H1 (cell line): ENCODE measurements at regions not wholly inside any gene's neighbourhood (a gene's known extent, or its start where the extent isn't known, plus 50 kb on each side); places are given as distances from the start of the nearest gene placed in this dataset.

Experiments used
- CTCF ChIA-PET: fragments of 300-600 bp; sonication (Branson Sonifier 250); formaldehyde crosslinking; loops from one replicate; lab custom pipeline; 2021; ENCODE audit not compliant: partially characterized antibody; lab: Charles Lee
- POLR2A ChIA-PET: fragments of 300-600 bp; sonication (Branson Sonifier 250); formaldehyde crosslinking; loops from one replicate; lab custom pipeline; 2021; ENCODE audit warnings: inconsistent platforms; ENCODE audit not compliant: partially characterized antibody; lab: Charles Lee
- DNase-seq, 2 experiments: peaks; one replicate each; pipeline versions ENCODE4 v3.0.0 to v3.0.0-alpha.2; 2010 to 2022; ENCODE audit warnings: low spot score in 2 of 2, low read depth in 1 of 2, mixed read lengths in 1 of 2
- FAIRE-seq: peaks from 2 replicates; lab custom pipeline; 2011; peaks lifted over from hg19 to GRCh38; lab: Jason Lieb, UNC
- H2AFZ ChIP-seq: 2 replicates; pipeline ENCODE4 v1.8.1; 2012; ENCODE audit warnings: low read length, inconsistent platforms
- H2AK5ac ChIP-seq: 2 replicates; pipeline ENCODE4 v1.6.1; 2013; ENCODE audit warnings: low read depth, low read length
- H2BK120ac ChIP-seq: replicated peaks from 2 replicates; pipeline ENCODE3; 2013; ENCODE audit warnings: low read depth, low read length, inconsistent platforms
- H2BK12ac ChIP-seq: 2 replicates; pipeline ENCODE4 v1.6.1; 2013; ENCODE audit warnings: low read depth, low read length
- H2BK15ac ChIP-seq: 2 replicates; pipeline ENCODE4 v1.6.1; 2013; ENCODE audit warnings: low read length
- H2BK20ac ChIP-seq: 2 replicates; pipeline ENCODE4 v1.6.1; 2013; ENCODE audit warnings: low read length
- H2BK5ac ChIP-seq: 2 replicates; pipeline ENCODE4 v1.6.1; 2013; ENCODE audit warnings: low read depth, low read length
- H3K14ac ChIP-seq: 2 replicates; pipeline ENCODE4 v1.6.1; 2013; ENCODE audit warnings: inconsistent platforms; ENCODE audit not compliant: insufficient read length
- H3K18ac ChIP-seq: 2 replicates; pipeline ENCODE4 v1.6.1; 2013; ENCODE audit warnings: low read length; ENCODE audit errors: extremely low read depth
- H3K23ac ChIP-seq: 2 replicates; pipeline ENCODE4 v1.6.1; 2013; ENCODE audit warnings: inconsistent platforms; ENCODE audit not compliant: insufficient read length
- H3K23me2 ChIP-seq: 2 replicates; pipeline ENCODE4 v1.6.1; 2013; ENCODE audit warnings: low read depth, low read length
- H3K27ac ChIP-seq: 2 replicates; pipeline ENCODE4 v1.6.1; 2011; ENCODE audit warnings: low read depth, low read length, inconsistent platforms
- H3K27me3 ChIP-seq, 4 experiments: replicated peaks in 1 of 4; 1 replicate in 1 of 4; 2 replicates in 3 of 4; pipeline versions ENCODE4 v1.6.1 to v1.8.1; 2011 to 2013; ENCODE audit warnings: low read length in 3 of 4, mild to moderate bottlenecking in 3 of 4, inconsistent platforms in 2 of 4, mixed read lengths in 2 of 4, moderate library complexity in 1 of 4; ENCODE audit not compliant: control insufficient read depth in 3 of 4, insufficient read depth in 3 of 4; ENCODE audit errors: extremely low read depth in 1 of 4
- H3K36me3 ChIP-seq, 4 experiments: 2 replicates each; pipeline versions ENCODE4 v1.6.1 to v1.8.1; 2011 to 2013; ENCODE audit warnings: mild to moderate bottlenecking in 4 of 4, low read length in 3 of 4, moderate library complexity in 2 of 4, control low read depth in 1 of 4, inconsistent platforms in 1 of 4; ENCODE audit not compliant: insufficient read depth in 4 of 4, control insufficient read depth in 2 of 4
- H3K4ac ChIP-seq: replicated peaks from 2 replicates; pipeline ENCODE3; 2013; ENCODE audit warnings: low read length, low read depth, mixed read lengths, inconsistent platforms; ENCODE audit not compliant: insufficient read length
- H3K4me1 ChIP-seq, 4 experiments: replicated peaks in 1 of 4; 1 replicate in 1 of 4; 2 replicates in 3 of 4; pipeline versions ENCODE4 v1.6.1 to v1.8.1; 2011 to 2013; ENCODE audit warnings: low read length in 3 of 4, inconsistent platforms in 2 of 4, mixed read lengths in 1 of 4; ENCODE audit not compliant: insufficient read depth in 4 of 4, control insufficient read depth in 3 of 4
- H3K4me2 ChIP-seq, 2 experiments: 2 replicates each; pipeline versions ENCODE4 v1.6.1 to v1.8.1; 2011 to 2013; ENCODE audit warnings: low read depth in 2 of 2, low read length in 2 of 2, control low read depth in 1 of 2, inconsistent platforms in 1 of 2, mild to moderate bottlenecking in 1 of 2; ENCODE audit not compliant: insufficient read depth in 1 of 2
- H3K4me3 ChIP-seq, 4 experiments: fragments of 200-600, 300-600 bp in 1 of 4; sonication (generic), shearing (Covaris generic), sonication (Bioruptor Twin) in 1 of 4; 2 replicates each; pipeline versions ENCODE4 v1.5.1 to v1.8.1; 2011 to 2016; ENCODE audit warnings: low read length in 4 of 4, low read depth in 3 of 4, control low read depth in 2 of 4, inconsistent platforms in 2 of 4, mild to moderate bottlenecking in 2 of 4, mixed read lengths in 1 of 4, moderate library complexity in 1 of 4; ENCODE audit not compliant: insufficient read depth in 2 of 4; ENCODE audit errors: extremely low read depth in 1 of 4
- H3K56ac ChIP-seq: replicated peaks from 2 replicates; pipeline ENCODE3; 2013; ENCODE audit warnings: low read depth, mild to moderate bottlenecking, mixed read lengths, low read length, inconsistent platforms; ENCODE audit not compliant: insufficient read length
- H3K79me1 ChIP-seq: 2 replicates; pipeline ENCODE4 v1.6.1; 2013; ENCODE audit warnings: low read depth, low read length, control low read depth
- H3K79me2 ChIP-seq, 2 experiments: 2 replicates each; pipeline versions ENCODE4 v1.6.1 to v1.8.1; 2012 to 2013; ENCODE audit warnings: low read length in 2 of 2, mild to moderate bottlenecking in 2 of 2, inconsistent platforms in 1 of 2; ENCODE audit not compliant: insufficient read depth in 2 of 2, control insufficient read depth in 1 of 2
- H3K9ac ChIP-seq, 4 experiments: replicated peaks in 1 of 4; 1 replicate in 1 of 4; 2 replicates in 3 of 4; pipeline versions ENCODE4 v1.6.1 to v1.8.1; 2011 to 2013; ENCODE audit warnings: low read depth in 3 of 4, low read length in 3 of 4, control low read depth in 2 of 4, mild to moderate bottlenecking in 2 of 4, moderate library complexity in 2 of 4, inconsistent platforms in 1 of 4; ENCODE audit errors: extremely low read depth in 1 of 4
- H3K9me3 ChIP-seq, 2 experiments: 2 replicates each; pipeline versions ENCODE4 v1.6.1 to v1.8.1; 2012 to 2013; ENCODE audit warnings: mild to moderate bottlenecking in 2 of 2, moderate library complexity in 2 of 2, control low read depth in 1 of 2, inconsistent platforms in 1 of 2, low read depth in 1 of 2, low read length in 1 of 2, mixed read lengths in 1 of 2; ENCODE audit not compliant: insufficient read depth in 2 of 2
- H4K20me1 ChIP-seq, 2 experiments: replicated peaks in 1 of 2; 2 replicates each; pipeline versions ENCODE3 to v1.8.1; 2011 to 2013; ENCODE audit warnings: inconsistent platforms in 2 of 2, low read length in 2 of 2, mild to moderate bottlenecking in 1 of 2; ENCODE audit not compliant: insufficient read depth in 2 of 2, control insufficient read depth in 1 of 2
- H4K5ac ChIP-seq: 2 replicates; pipeline ENCODE4 v1.6.1; 2013; ENCODE audit warnings: low read length, low read depth, mixed read lengths, inconsistent platforms; ENCODE audit not compliant: insufficient read length
- H4K8ac ChIP-seq: 2 replicates; pipeline ENCODE4 v1.8.0; 2013; ENCODE audit warnings: mild to moderate bottlenecking, moderate library complexity, low read length, inconsistent platforms; ENCODE audit not compliant: insufficient read depth; ENCODE audit errors: extremely low read depth
- H4K91ac ChIP-seq: replicated peaks from 2 replicates; pipeline ENCODE3; 2013; ENCODE audit warnings: low read length, mixed read lengths, inconsistent platforms; ENCODE audit not compliant: insufficient read length
- CBX5 ChIP-seq: fragments of 300-800, 300-1000 bp; sonication (generic); IDR thresholded peaks from 2 replicates; pipeline ENCODE4 v1.7.1; 2016; ENCODE audit warnings: antibody characterized with exemption, low read length, low read depth
- CREB1 ChIP-seq: IDR thresholded peaks from 2 replicates; pipeline ENCODE4 v1.6.1; 2012; ENCODE audit warnings: inconsistent platforms
- EGR1 ChIP-seq: IDR thresholded peaks from 2 replicates; pipeline ENCODE4 v1.6.1; 2011; ENCODE audit warnings: low read depth, low read length, borderline replicate concordance
- EZH2 ChIP-seq: fragments of 200-600 bp; sonication (generic); IDR thresholded peaks from 2 replicates; pipeline ENCODE4 v1.7.1; 2012; ENCODE audit warnings: low read depth, mild to moderate bottlenecking, moderate library complexity, low read length, inconsistent platforms; ENCODE audit not compliant: severe bottlenecking
- GTF2F1 ChIP-seq: IDR thresholded peaks from 2 replicates; pipeline ENCODE4 v1.6.1; 2012; ENCODE audit warnings: low read depth, low read length, improper control_type of control experiment, borderline replicate concordance
- KDM1A ChIP-seq: fragments of 200-600, 300-600 bp; sonication (generic); IDR thresholded peaks from 2 replicates; pipeline ENCODE4 v1.7.1; 2016; ENCODE audit warnings: mild to moderate bottlenecking, low read length, borderline replicate concordance
- MAFK ChIP-seq: IDR thresholded peaks from 2 replicates; pipeline ENCODE4 v1.6.1; 2012; ENCODE audit warnings: low read depth, mild to moderate bottlenecking, improper control_type of control experiment, low read length
- PHF8 ChIP-seq: fragments of 200-600 bp; sonication (generic); conservative IDR thresholded peaks from 2 replicates; pipeline ENCODE4 v1.7.1; 2012; ENCODE audit warnings: low read depth, mild to moderate bottlenecking, inconsistent platforms, low read length, moderate library complexity
- RXRA ChIP-seq: IDR thresholded peaks from 2 replicates; pipeline ENCODE4 v1.6.1; 2011; ENCODE audit warnings: low read depth, mild to moderate bottlenecking, low read length, moderate library complexity; ENCODE audit not compliant: insufficient read depth
- SIN3A ChIP-seq, 2 experiments: IDR thresholded peaks in 1 of 2; conservative IDR thresholded peaks in 1 of 2; 2 replicates each; pipeline ENCODE4 v1.6.1; 2011 to 2012; ENCODE audit warnings: low read length in 2 of 2, improper control_type of control experiment in 1 of 2, low read depth in 1 of 2, mild to moderate bottlenecking in 1 of 2
- SP1 ChIP-seq: IDR thresholded peaks from 2 replicates; pipeline ENCODE4 v1.6.1; 2011; ENCODE audit warnings: low read depth, low read length
- ZNF274 ChIP-seq: IDR thresholded peaks from 2 replicates; pipeline ENCODE4 v1.7.0; 2012; ENCODE audit warnings: low read length, borderline replicate concordance; ENCODE audit errors: extremely low read depth
- WGBS, 2 experiments: shearing (Covaris generic) in 1 of 2; methylation state at CpG; one replicate each; pipeline versions ENCODE4 v1.1.6 to v1.1.7; 2013 to 2015; ENCODE audit warnings: low lambda C conversion rate in 2 of 2, mixed read lengths in 2 of 2, inconsistent platforms in 1 of 2, low coverage in 1 of 2, missing lambda C conversion rate in 1 of 2; ENCODE audit not compliant: insufficient replicate concordance in 2 of 2, insufficient coverage in 1 of 2, insufficient read length in 1 of 2; ENCODE audit errors: extremely low coverage in 1 of 2, missing lambda C conversion rate in 1 of 2; 5-methylcytosine and 5-hydroxymethylcytosine counted together
- TF ChIP-seq, protein P1 (sequence below): IDR thresholded peaks from 2 replicates; pipeline ENCODE4 v1.6.1; 2011; ENCODE audit warnings: low read length, improper control_type of control experiment
- TF ChIP-seq, protein P2 (sequence below): IDR thresholded peaks from 2 replicates; pipeline ENCODE4 v1.6.1; 2012; ENCODE audit warnings: inconsistent platforms

DNA sequence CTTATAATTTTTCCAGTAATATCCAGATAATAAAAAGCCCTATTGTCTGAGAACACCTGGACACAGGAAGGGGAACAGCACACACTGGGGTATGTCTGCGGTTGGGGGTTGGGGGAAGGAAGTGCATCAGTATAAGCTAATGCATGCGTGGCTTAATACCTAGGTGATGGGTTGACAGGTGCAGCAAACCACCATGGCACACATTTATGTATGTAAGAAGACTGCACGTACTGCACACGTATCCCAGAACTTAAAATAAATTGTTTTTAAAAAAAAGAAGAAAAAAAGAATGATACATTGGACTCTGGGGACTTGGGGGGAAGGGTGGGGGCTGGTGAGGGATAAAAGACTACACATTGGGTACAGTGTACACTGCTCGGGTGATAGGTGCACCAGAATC lies 144.9 kb upstream of the C1orf174 start:
- H3K9me3 ChIP-seq, result peaks cover 0 to 4% of the 10 kb centered on the region in 2 experiments; a peak in 1 of 4 replicates
- no peak overlapping the region for H2AK5ac ChIP-seq
- H4K20me1 ChIP-seq, result no peaks in the 10 kb centered on the region
- H4K91ac ChIP-seq, result no peak overlapping the region
- no peak overlapping the region for H2BK15ac ChIP-seq
- H3K36me3 ChIP-seq, result no peaks in the 10 kb centered on the region
- no peak overlapping the region for H2BK20ac ChIP-seq
- H3K79me1 ChIP-seq, result no peaks in the 10 kb centered on the region
- H3K9ac ChIP-seq, result no peak overlapping the region
- no peak for FAIRE-seq
- H3K18ac ChIP-seq, result no peak overlapping the region
- H4K8ac ChIP-seq, result no peak overlapping the region
- H3K27me3 ChIP-seq, result peaks cover 0 to 3% (median 0%) of the 10 kb centered on the region in 4 experiments; a peak in 1 of 7 replicates
- H3K4me2 ChIP-seq, result no peak overlapping the region
- H3K4me1 ChIP-seq, result no peaks in the 10 kb centered on the region; a peak in 1 of 7 replicates
- ChIA-PET CTCF (interaction anchor here (0.6 kb wide), 1 partner anchor 1211 kb away, joined by 3 read pairs; no protein-coding TSS in a partner anchor), POLR2A (no interaction called here)
- H3K23ac ChIP-seq, result no peak overlapping the region
- no peak overlapping the region for H2BK12ac ChIP-seq
- no peak overlapping the region for H2BK5ac ChIP-seq
- H3K4ac ChIP-seq, result no peak overlapping the region
- H3K27ac ChIP-seq, result no peak overlapping the region
- no peak overlapping the region for H4K5ac ChIP-seq
- no peak overlapping the region for H3K56ac ChIP-seq
- H3K4me3 ChIP-seq, result no peak overlapping the region
- H2AFZ ChIP-seq, result no peak overlapping the region
- DNase-seq, result no peak
- H3K23me2 ChIP-seq, result no peaks in the 10 kb centered on the region
- no peak overlapping the region for H2BK120ac ChIP-seq
- no peaks in the 10 kb centered on the region for H3K79me2 ChIP-seq
- no peak overlapping the region for H3K14ac ChIP-seq
- WGBS, 2 experiments, result 88% methylated on average over 5 of the region's 5 CpGs; no CpG with 5 or more reads in 1 of the 2 experiments
- TF ChIP-seq ZNF274, result no peak
- TF ChIP-seq, protein P1, sequence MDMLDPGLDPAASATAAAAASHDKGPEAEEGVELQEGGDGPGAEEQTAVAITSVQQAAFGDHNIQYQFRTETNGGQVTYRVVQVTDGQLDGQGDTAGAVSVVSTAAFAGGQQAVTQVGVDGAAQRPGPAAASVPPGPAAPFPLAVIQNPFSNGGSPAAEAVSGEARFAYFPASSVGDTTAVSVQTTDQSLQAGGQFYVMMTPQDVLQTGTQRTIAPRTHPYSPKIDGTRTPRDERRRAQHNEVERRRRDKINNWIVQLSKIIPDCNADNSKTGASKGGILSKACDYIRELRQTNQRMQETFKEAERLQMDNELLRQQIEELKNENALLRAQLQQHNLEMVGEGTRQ, result no peak
- TF ChIP-seq, protein P2, sequence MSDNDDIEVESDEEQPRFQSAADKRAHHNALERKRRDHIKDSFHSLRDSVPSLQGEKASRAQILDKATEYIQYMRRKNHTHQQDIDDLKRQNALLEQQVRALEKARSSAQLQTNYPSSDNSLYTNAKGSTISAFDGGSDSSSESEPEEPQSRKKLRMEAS, result no peak
- no peak for TF ChIP-seq SP1
- TF ChIP-seq RXRA, result no peak
- TF ChIP-seq KDM1A, result no peak
- no peak for TF ChIP-seq GTF2F1
- TF ChIP-seq MAFK, result no peak
- no peak for TF ChIP-seq EGR1
- no peak for TF ChIP-seq CREB1
- TF ChIP-seq SIN3A (conservative IDR thresholded peaks at IDR 0.05 in 1 of 2, IDR thresholded peaks at IDR 0.05 in 1 of 2; ENCODE audit: low read depth in 1 of 2, low read length in 2 of 2), result no peak
- TF ChIP-seq CBX5, result no peak
- TF ChIP-seq PHF8, result no peak
- TF ChIP-seq EZH2, result no peak
